ENCODE measurements at regions not wholly inside any gene's neighbourhood (a gene's known extent, or its start where the extent isn't known, plus 50 kb on each side); places are given as distances from the start of the nearest gene placed in this dataset.

- no peak overlapping the region for H3K27ac ChIP-seq
- H3K9me3 ChIP-seq: no peaks in the 10 kb centered on the region
- no peak for DNase-seq (ENCODE audit: low spot score in 2 of 2)
- H3K4me3 ChIP-seq: no peak overlapping the region
- H3K36me3 ChIP-seq: no peaks in the 10 kb centered on the region
- intact Hi-C loops (cut with DNase I): no loop called here
- H3K27me3 ChIP-seq: no peaks in the 10 kb centered on the region
- no peaks in the 10 kb centered on the region for H3K4me1 ChIP-seq
- TF ChIP-seq CTCF (IDR thresholded peaks at IDR 0.05): no peak
Observed at GRCh38 chr5:73321757-73322436, 126.7 kb downstream of the FOXD1 start.

GRCh38 chr5:73319036-73319435, 129.5 kb downstream of the FOXD1 start:
- Histone ChIP-seq H3K27ac (no peak overlapping the region), H3K27me3 (no peaks in the 10 kb centered on the region), H3K4me1 (no peaks in the 10 kb centered on the region), H3K36me3 (no peaks in the 10 kb centered on the region), H3K9me3 (no peaks in the 10 kb centered on the region), H3K4me3 (no peak overlapping the region)
- intact Hi-C loops (cut with DNase I): no loop called here
- TF ChIP-seq CTCF (IDR thresholded peaks at IDR 0.05): no peak
- DNase-seq (ENCODE audit: low spot score in 2 of 2): no peak

- no peak for DNase-seq (ENCODE audit: low spot score in 2 of 2)
- no peaks in the 10 kb centered on the region for H3K27me3 ChIP-seq
- intact Hi-C loops (cut with DNase I): no loop called here
- H3K4me1 ChIP-seq: no peaks in the 10 kb centered on the region
- TF ChIP-seq CTCF (IDR thresholded peaks at IDR 0.05): no peak
- H3K4me3 ChIP-seq: no peak overlapping the region
- no peaks in the 10 kb centered on the region for H3K36me3 ChIP-seq
- H3K27ac ChIP-seq: no peak overlapping the region
- no peaks in the 10 kb centered on the region for H3K9me3 ChIP-seq
Observed at GRCh38 chr5:73318308-73318719, 130.3 kb downstream of the FOXD1 start.

DNA sequence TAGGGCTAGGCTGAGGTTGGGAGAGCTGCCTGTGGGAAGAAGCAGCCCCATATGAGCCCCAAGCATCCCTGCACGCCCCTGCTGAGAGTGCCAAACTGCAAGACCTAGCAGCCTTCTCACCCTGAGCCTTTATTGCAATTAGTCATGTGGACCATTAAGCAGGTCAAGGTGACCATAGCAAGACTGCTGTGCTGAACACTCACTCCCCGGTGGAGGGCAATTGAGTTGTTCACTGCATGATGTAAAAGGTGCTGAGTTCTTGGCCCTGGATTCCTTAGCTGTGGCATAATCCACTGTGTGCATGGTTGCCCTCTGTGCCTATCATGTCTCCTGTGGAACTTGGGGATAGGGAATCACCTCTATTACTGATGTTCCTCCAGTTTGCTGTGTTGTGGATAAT, 131.1 kb downstream of the FOXD1 start:
- Histone ChIP-seq H3K4me3 (no peak overlapping the region), H3K27ac (no peak overlapping the region), H3K4me1 (peaks cover 0 to 2% of the 10 kb centered on the region in 2 donors), H3K36me3 (no peaks in the 10 kb centered on the region), H3K9me3 (no peaks in the 10 kb centered on the region), H3K27me3 (no peaks in the 10 kb centered on the region)
- no peak for DNase-seq (ENCODE audit: low spot score in 2 of 2)
- no peak for TF ChIP-seq CTCF (IDR thresholded peaks at IDR 0.05)
- intact Hi-C loops (cut with DNase I): no loop called here

GRCh38 chr5:73314395-73315257, 134.0 kb downstream of the FOXD1 start:
- intact Hi-C loops (cut with DNase I): loop anchor here (5.0 kb wide), 3 partner anchors 103 to 138 kb away; no protein-coding TSS in a partner anchor
- Histone ChIP-seq H3K36me3 (no peaks in the 10 kb centered on the region), H3K4me3 (no peak overlapping the region), H3K9me3 (no peaks in the 10 kb centered on the region), H3K27ac (no peak overlapping the region), H3K4me1 (peaks cover 0 to 12% of the 10 kb centered on the region in 2 donors), H3K27me3 (no peaks in the 10 kb centered on the region)
- no peak for DNase-seq (ENCODE audit: low spot score in 2 of 2)
- TF ChIP-seq CTCF (IDR thresholded peaks at IDR 0.05): no peak
